ENCODE measurements at regions not wholly inside any gene's neighbourhood (a gene's known extent, or its start where the extent isn't known, plus 50 kb on each side); places are given as distances from the start of the nearest gene placed in this dataset.

DNA sequence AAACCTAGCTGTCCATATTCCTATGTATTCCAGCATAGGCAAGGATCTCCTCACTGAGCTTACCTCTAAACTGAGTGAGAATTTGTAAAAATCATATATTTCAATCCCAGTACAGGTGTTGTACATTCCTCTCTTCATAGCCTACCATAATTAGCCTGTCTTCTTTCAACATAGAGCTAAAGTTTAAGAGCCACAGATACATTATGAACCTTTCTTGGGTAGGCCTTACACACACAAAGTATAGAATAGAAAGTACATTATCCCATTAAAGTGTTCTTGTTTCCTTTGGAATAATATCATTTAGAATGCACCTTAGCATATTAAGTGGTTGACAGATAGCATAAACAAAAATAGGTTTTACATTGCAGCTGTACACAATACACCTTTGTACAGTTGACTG is 282.1 kb upstream of the TMEM161B start:
- intact Hi-C loops (cut with DNase I) = no loop called here
- TF ChIP-seq, protein P1, sequence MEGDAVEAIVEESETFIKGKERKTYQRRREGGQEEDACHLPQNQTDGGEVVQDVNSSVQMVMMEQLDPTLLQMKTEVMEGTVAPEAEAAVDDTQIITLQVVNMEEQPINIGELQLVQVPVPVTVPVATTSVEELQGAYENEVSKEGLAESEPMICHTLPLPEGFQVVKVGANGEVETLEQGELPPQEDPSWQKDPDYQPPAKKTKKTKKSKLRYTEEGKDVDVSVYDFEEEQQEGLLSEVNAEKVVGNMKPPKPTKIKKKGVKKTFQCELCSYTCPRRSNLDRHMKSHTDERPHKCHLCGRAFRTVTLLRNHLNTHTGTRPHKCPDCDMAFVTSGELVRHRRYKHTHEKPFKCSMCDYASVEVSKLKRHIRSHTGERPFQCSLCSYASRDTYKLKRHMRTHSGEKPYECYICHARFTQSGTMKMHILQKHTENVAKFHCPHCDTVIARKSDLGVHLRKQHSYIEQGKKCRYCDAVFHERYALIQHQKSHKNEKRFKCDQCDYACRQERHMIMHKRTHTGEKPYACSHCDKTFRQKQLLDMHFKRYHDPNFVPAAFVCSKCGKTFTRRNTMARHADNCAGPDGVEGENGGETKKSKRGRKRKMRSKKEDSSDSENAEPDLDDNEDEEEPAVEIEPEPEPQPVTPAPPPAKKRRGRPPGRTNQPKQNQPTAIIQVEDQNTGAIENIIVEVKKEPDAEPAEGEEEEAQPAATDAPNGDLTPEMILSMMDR (IDR thresholded peaks at IDR 0.05) = no peak
- no peaks in the 10 kb centered on the region for H3K4me1 ChIP-seq
- no peak for DNase-seq (ENCODE audit: low spot score in 2 of 2)
- no peaks in the 10 kb centered on the region for H3K27me3 ChIP-seq
- H3K27ac ChIP-seq = no peak overlapping the region
- no peak overlapping the region for H3K4me3 ChIP-seq
- H3K9me3 ChIP-seq = no peaks in the 10 kb centered on the region
- no peaks in the 10 kb centered on the region for H3K36me3 ChIP-seq

DNA sequence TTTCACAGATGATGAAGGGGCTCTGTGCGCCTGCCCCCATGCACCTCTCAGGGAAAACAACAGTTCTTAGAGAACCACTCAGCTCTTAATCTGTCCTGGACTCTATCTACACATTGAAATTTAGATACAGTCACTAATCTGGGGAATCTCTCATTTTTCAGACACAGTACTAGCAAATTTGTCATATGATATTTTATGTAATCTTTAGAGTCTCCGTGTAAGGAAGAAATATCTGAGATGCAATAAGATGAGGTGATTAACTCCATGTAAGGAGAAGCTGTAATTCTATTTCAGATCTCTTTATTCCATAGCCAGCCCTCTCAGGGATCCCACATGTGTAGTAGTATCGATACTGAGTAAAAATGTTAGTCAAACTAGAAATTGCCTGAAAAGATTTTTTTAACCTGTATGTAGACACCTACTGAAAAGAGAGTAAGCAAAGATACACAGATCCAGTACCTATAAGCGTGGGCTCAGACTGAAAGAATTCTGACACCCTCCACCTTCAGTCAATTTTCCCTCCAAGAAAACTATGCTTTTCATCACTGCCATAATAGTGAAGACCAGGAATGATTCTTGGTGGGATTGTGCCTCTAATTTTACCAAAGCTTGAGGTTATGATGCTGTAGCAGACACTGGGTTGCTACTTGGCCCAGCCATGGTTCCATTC is 279.6 kb upstream of the TMEM161B start:
- no peak for DNase-seq (ENCODE audit: low spot score in 2 of 2)
- H3K9me3 ChIP-seq = no peaks in the 10 kb centered on the region
- H3K4me3 ChIP-seq = no peak overlapping the region
- TF ChIP-seq, protein P1 (IDR thresholded peaks at IDR 0.05) = no peak
- intact Hi-C loops (cut with DNase I) = no loop called here
- H3K27ac ChIP-seq = no peak overlapping the region
- no peaks in the 10 kb centered on the region for H3K4me1 ChIP-seq
- no peaks in the 10 kb centered on the region for H3K36me3 ChIP-seq
- no peaks in the 10 kb centered on the region for H3K27me3 ChIP-seq

DNA sequence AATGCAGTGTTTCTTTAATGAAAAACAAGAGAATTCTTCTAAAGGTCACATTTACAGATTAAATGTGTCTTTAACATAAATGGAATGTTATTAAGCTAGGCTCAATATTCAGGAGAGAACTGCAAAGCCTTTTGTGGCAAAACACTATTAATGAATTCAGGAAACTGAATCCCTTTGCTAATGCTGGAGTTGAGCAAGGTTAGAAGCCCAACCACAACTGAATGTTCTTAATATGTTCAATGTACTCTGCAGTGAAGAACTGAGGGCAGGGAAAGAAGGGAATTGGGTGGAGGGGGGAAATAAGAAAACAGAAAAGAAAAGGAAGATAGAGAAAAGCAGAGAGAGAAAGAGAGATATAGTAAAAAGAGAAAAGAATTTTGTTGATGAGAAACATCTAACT is 276.7 kb upstream of the TMEM161B start:
- Histone ChIP-seq H3K4me3 (no peak overlapping the region), H3K27me3 (no peaks in the 10 kb centered on the region), H3K36me3 (no peaks in the 10 kb centered on the region), H3K4me1 (no peaks in the 10 kb centered on the region), H3K9me3 (no peaks in the 10 kb centered on the region), H3K27ac (no peak overlapping the region)
- intact Hi-C loops (cut with DNase I) = no loop called here
- DNase-seq (ENCODE audit: low spot score in 2 of 2) = no peak
- TF ChIP-seq, protein P1 (IDR thresholded peaks at IDR 0.05) = no peak

DNA sequence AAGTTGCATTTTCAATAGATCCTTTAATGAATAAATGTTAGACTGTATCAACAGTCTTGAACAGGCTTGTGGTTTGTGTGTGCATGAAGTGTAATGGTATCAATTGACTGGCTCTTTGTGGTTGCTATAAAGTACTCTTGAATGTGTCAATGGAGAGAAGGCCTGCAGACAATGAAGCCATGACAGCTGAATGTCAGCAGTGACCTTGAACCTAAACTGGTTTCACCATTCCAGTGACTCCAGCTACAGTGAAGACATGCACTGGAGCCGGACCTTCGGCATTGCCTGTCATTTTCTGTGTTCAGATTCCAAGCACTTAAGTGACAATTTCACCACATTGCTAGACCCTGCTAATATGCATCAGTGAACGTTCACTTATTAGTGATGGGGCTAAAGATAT is 276.0 kb upstream of the TMEM161B start:
- Histone ChIP-seq H3K9me3 (no peaks in the 10 kb centered on the region), H3K4me3 (no peak overlapping the region), H3K36me3 (no peaks in the 10 kb centered on the region), H3K4me1 (no peaks in the 10 kb centered on the region), H3K27ac (no peak overlapping the region), H3K27me3 (no peaks in the 10 kb centered on the region)
- no peak for DNase-seq (ENCODE audit: low spot score in 2 of 2)
- intact Hi-C loops (cut with DNase I) = no loop called here
- TF ChIP-seq, protein P1 (IDR thresholded peaks at IDR 0.05) = no peak

DNA sequence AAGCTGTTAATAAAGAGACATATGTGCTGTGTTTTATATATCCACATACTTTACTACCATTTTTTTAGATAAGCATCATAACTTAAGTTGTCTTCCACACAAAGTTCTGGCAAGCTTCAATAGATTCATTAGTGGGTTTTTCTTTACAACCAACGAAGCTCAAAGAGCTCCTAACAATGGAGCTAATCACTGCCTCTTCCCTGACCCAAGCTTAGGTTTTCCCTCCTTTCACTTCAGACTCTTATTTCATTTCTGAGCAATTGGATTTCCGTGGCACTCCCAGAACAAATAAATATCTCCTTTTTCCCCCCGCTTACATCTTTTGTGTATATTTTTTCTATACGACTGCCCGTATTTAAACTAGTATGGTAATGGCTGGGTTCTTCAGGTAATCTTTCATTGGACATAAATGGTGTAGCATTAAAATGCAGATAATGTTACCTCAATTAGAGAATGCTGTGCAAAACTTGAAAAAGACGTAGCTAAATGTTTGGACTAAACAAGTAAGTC is 275.5 kb upstream of the TMEM161B start:
- Histone ChIP-seq H3K4me1 (no peaks in the 10 kb centered on the region), H3K27ac (no peak overlapping the region), H3K27me3 (no peaks in the 10 kb centered on the region), H3K36me3 (no peaks in the 10 kb centered on the region), H3K4me3 (no peak overlapping the region), H3K9me3 (no peaks in the 10 kb centered on the region)
- TF ChIP-seq, protein P1 (IDR thresholded peaks at IDR 0.05) = no peak
- intact Hi-C loops (cut with DNase I) = no loop called here
- DNase-seq (ENCODE audit: low spot score in 2 of 2) = no peak

DNA sequence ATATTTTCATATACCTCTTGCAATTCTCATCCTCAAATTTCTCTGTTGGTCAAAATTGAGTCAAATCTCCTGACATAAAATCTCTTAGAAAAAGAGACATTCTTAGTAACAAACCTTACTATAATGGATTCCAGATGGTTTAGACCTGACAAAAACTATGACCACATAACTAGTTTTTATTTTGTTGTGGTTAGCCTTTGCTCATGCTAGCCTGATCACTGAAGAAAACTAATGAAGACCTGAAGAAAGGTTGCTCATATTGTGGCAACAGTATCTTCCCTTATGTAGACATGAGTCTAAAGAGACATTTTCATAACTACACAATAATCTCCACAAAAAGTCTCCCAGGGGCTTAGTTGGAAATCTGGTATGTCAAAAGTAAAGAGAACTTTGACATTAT is 274.1 kb upstream of the TMEM161B start:
- Histone ChIP-seq H3K4me1 (no peaks in the 10 kb centered on the region), H3K9me3 (no peaks in the 10 kb centered on the region), H3K27me3 (no peaks in the 10 kb centered on the region), H3K36me3 (no peaks in the 10 kb centered on the region), H3K4me3 (no peak overlapping the region), H3K27ac (no peak overlapping the region)
- TF ChIP-seq, protein P1 (IDR thresholded peaks at IDR 0.05) = no peak
- DNase-seq (ENCODE audit: low spot score in 2 of 2) = no peak
- intact Hi-C loops (cut with DNase I) = no loop called here

Measured in ascending aorta (tissue), 2 donors.